A549 (cell line): ENCODE measurements at regions not wholly inside any gene's neighbourhood (a gene's known extent, or its start where the extent isn't known, plus 50 kb on each side); places are given as distances from the start of the nearest gene placed in this dataset.

Experiments used
- ATAC-seq, 2 experiments: fragments of 200-7000 bp in 1 of 2; fragments of >200 bp in 1 of 2; cut with Nextera tagmentation in 1 of 2; cut with Tn5 transposase in 1 of 2; 3 replicates each; pipeline versions ENCODE4 v1.8.0 to v1.9.1; 2018 to 2020; ENCODE audit warnings: mild to moderate bottlenecking in 1 of 2, moderate library complexity in 1 of 2
- CTCF ChIA-PET: fragments of 300-600 bp; sonication (Branson Sonifier 250); formaldehyde crosslinking; extraction: SDS; loops from one replicate; lab custom pipeline; 2021; ENCODE audit warnings: antibody characterized with exemption, inconsistent platforms; lab: Yijun Ruan, JAX
- POLR2A ChIA-PET: fragments of 350-600 bp; formaldehyde crosslinking; extraction: SDS; loops from one replicate; lab custom pipeline; 2021; ENCODE audit warnings: antibody characterized with exemption, inconsistent platforms; lab: Yijun Ruan, JAX
- DNase-seq, 2 experiments: peaks; one replicate each; pipeline versions ENCODE4 v3.0.0 to v3.0.0-alpha.2; 2011 to 2016; ENCODE audit warnings: low read depth in 1 of 2, low spot score in 1 of 2
- FAIRE-seq: peaks from 2 replicates; lab custom pipeline; 2011; peaks lifted over from hg19 to GRCh38; lab: Jason Lieb, UNC
- H3K27ac ChIP-seq, 2 experiments: fragments of >200 bp; sonication (Bioruptor Twin); formaldehyde crosslinking; 3 replicates each; pipeline ENCODE4 v1.5.1; 2016 to 2017
- H3K4me1 ChIP-seq: fragments of >200 bp; sonication (Bioruptor Twin); formaldehyde crosslinking; 3 replicates; pipeline ENCODE4 v1.6.1; 2016
- H3K4me2 ChIP-seq: fragments of >200 bp; sonication (Bioruptor Twin); formaldehyde crosslinking; 3 replicates; pipeline ENCODE4 v1.6.1; 2016
- H3K4me3 ChIP-seq: fragments of >200 bp; sonication (Bioruptor Twin); formaldehyde crosslinking; 3 replicates; pipeline ENCODE4 v1.5.1; 2016
- H3K9me3 ChIP-seq: fragments of >200 bp; sonication (Bioruptor Twin); formaldehyde crosslinking; 3 replicates; pipeline ENCODE4 v1.6.1; 2016
- BHLHE40 ChIP-seq: IDR thresholded peaks from 2 replicates; pipeline ENCODE4 v1.6.1; 2012; ENCODE audit warnings: low read depth, low read length, inconsistent platforms
- CBX2 ChIP-seq: fragments of 200-600 bp; sonication (generic); IDR thresholded peaks from 2 replicates; pipeline ENCODE4 v1.6.1; 2016; ENCODE audit warnings: low read depth, mild to moderate bottlenecking, borderline replicate concordance
- CBX8 ChIP-seq: fragments of 200-600 bp; sonication (generic); IDR thresholded peaks from 2 replicates; pipeline ENCODE4 v1.6.1; 2016
- CEBPB ChIP-seq, 2 experiments: fragments of >200 bp in 1 of 2; sonication (Bioruptor Twin) in 1 of 2; formaldehyde crosslinking in 1 of 2; IDR thresholded peaks; 2 replicates each; pipeline ENCODE4 v1.6.1; 2012 to 2016
- CHD4 ChIP-seq: fragments of 200-600 bp; sonication (generic); IDR thresholded peaks from 2 replicates; pipeline ENCODE4 v1.6.1; 2016; ENCODE audit warnings: antibody characterized with exemption, mild to moderate bottlenecking, borderline replicate concordance
- CTCF ChIP-seq: fragments of >200 bp; sonication (Bioruptor Twin); formaldehyde crosslinking; IDR thresholded peaks from 3 replicates; pipeline ENCODE4 v1.5.1; 2016
- EHMT2 ChIP-seq: fragments of 200-600 bp; sonication (generic); IDR thresholded peaks from 2 replicates; pipeline ENCODE4 v1.6.1; 2016; ENCODE audit warnings: antibody characterized with exemption, low read depth, mild to moderate bottlenecking, moderate library complexity
- ELK1 ChIP-seq: fragments of 150-350 bp; IDR thresholded peaks from 2 replicates; pipeline ENCODE4 v1.6.1; 2014; ENCODE audit warnings: low read depth, mild to moderate bottlenecking, low read length
- EP300 ChIP-seq, 2 experiments: fragments of >200 bp; sonication (Bioruptor Twin); formaldehyde crosslinking; IDR thresholded peaks; 2 replicates in 1 of 2; 3 replicates in 1 of 2; pipeline ENCODE4 v1.6.1; 2016 to 2017
- FOSB ChIP-seq: fragments of 250-450 bp; sonication (Bioruptor Pico); IDR thresholded peaks from 2 replicates; pipeline ENCODE4 v1.5.0; 2020; ENCODE audit warnings: mild to moderate bottlenecking, moderate library complexity
- FOXS1 ChIP-seq: fragments of 250-450 bp; sonication (Bioruptor Pico); IDR thresholded peaks from 2 replicates; pipeline ENCODE4 v1.5.0; 2020; ENCODE audit warnings: mild to moderate bottlenecking, moderate library complexity
- HMGXB4 ChIP-seq: fragments of 250-450 bp; sonication (Bioruptor Pico); IDR thresholded peaks from 2 replicates; pipeline ENCODE4 v1.5.0; 2021; ENCODE audit warnings: mild to moderate bottlenecking, moderate library complexity, borderline replicate concordance
- HOXA7 ChIP-seq: fragments of 250-450 bp; sonication (Bioruptor Pico); IDR thresholded peaks from 2 replicates; pipeline ENCODE4 v1.5.0; 2020; ENCODE audit warnings: mild to moderate bottlenecking, moderate library complexity
- HOXB13 ChIP-seq: fragments of 250-450 bp; sonication (Bioruptor Pico); IDR thresholded peaks from 2 replicates; pipeline ENCODE4 v1.5.0; 2020; ENCODE audit warnings: low read depth, mild to moderate bottlenecking, moderate library complexity
- HOXB5 ChIP-seq: fragments of 250-450 bp; sonication (Bioruptor Pico); IDR thresholded peaks from 2 replicates; pipeline ENCODE4 v1.5.0; 2020; ENCODE audit warnings: mild to moderate bottlenecking, moderate library complexity
- JUN ChIP-seq, 2 experiments: fragments of >200 bp; sonication (Bioruptor Twin); formaldehyde crosslinking; IDR thresholded peaks; 2 replicates in 1 of 2; 3 replicates in 1 of 2; pipeline ENCODE4 v1.6.1; 2016 to 2017
- JUNB ChIP-seq: fragments of >200 bp; sonication (Bioruptor Twin); formaldehyde crosslinking; IDR thresholded peaks from 2 replicates; pipeline ENCODE4 v1.6.1; 2016
- KDM5A ChIP-seq: fragments of 200-600 bp; sonication (generic); IDR thresholded peaks from 2 replicates; pipeline ENCODE4 v1.6.1; 2016; ENCODE audit warnings: antibody characterized with exemption, mild to moderate bottlenecking
- MAFK ChIP-seq: fragments of 450-650 bp; IDR thresholded peaks from 2 replicates; pipeline ENCODE4 v1.6.1; 2014; ENCODE audit not compliant: partially characterized antibody
- POLR2A ChIP-seq: IDR thresholded peaks from 2 replicates; pipeline ENCODE4 v1.6.1; 2012; ENCODE audit warnings: mild to moderate bottlenecking, low read length
- RAD21 ChIP-seq, 2 experiments: fragments of >200 bp in 1 of 2; sonication (Bioruptor Twin) in 1 of 2; formaldehyde crosslinking in 1 of 2; IDR thresholded peaks in 1 of 2; conservative IDR thresholded peaks in 1 of 2; 2 replicates in 1 of 2; 3 replicates in 1 of 2; pipeline ENCODE4 v1.6.1; 2012 to 2018; ENCODE audit warnings: inconsistent platforms in 1 of 2
- RCOR1 ChIP-seq: fragments of 150-350 bp; IDR thresholded peaks from 2 replicates; pipeline ENCODE4 v1.6.1; 2014; ENCODE audit warnings: antibody characterized with exemption, low read length, low read depth
- RFX5 ChIP-seq: fragments of 450-650 bp; IDR thresholded peaks from 2 replicates; pipeline ENCODE4 v1.7.1; 2014; ENCODE audit warnings: antibody characterized with exemption, mild to moderate bottlenecking, moderate library complexity
- RNF2 ChIP-seq: fragments of 200-600 bp; sonication (generic); IDR thresholded peaks from 2 replicates; pipeline ENCODE4 v1.6.1; 2016; ENCODE audit warnings: low read depth, mild to moderate bottlenecking, antibody characterized with exemption, moderate library complexity, borderline replicate concordance
- ZC3H11A ChIP-seq: fragments of 450-650 bp; IDR thresholded peaks from 2 replicates; pipeline ENCODE4 v1.6.1; 2014; ENCODE audit warnings: antibody characterized with exemption, mild to moderate bottlenecking
- ZFP36 ChIP-seq: fragments of 450-650 bp; IDR thresholded peaks from 2 replicates; pipeline ENCODE4 v1.6.1; 2014; ENCODE audit warnings: borderline replicate concordance; ENCODE audit not compliant: partially characterized antibody
- ZSCAN20 ChIP-seq: fragments of 250-450 bp; sonication (Bioruptor Pico); IDR thresholded peaks from 2 replicates; pipeline ENCODE4 v1.8.0; 2022; ENCODE audit warnings: mild to moderate bottlenecking, moderate library complexity
- WGBS: methylation state at CpG from one replicate; pipeline ENCODE4 v1.1.6; 2017; ENCODE audit errors: missing lambda C conversion rate; 5-methylcytosine and 5-hydroxymethylcytosine counted together

GRCh38 chr1:117710710-117711109 is 104.9 kb downstream of the TENT5C start:
- POLR2A ChIA-PET: no interaction called here
- H3K4me2 ChIP-seq: no peak overlapping the region
- ATAC-seq: 0 out of 6 replicates have a peak, but pooled peaks of 1 of the 2 experiments have one; percentile 30
- TF ChIP-seq CBX2 (no peak), MAFK (no peak), BHLHE40 (no peak), HOXB13 (no peak), ZSCAN20 (CRISPR knock-in tag) (no peak), POLR2A (no peak), FOXS1 (CRISPR knock-in tag) (no peak), RFX5 (no peak), CTCF (0 out of 3 replicates have a peak, but pooled peaks have one; percentile 14), JUNB (no peak), RAD21 (conservative IDR thresholded peaks at IDR 0.05 in 1 of 2, IDR thresholded peaks at IDR 0.05 in 1 of 2) (peak in 1 of 2 experiments; percentile 36; a peak in 2 of 5 replicates)
- TF ChIP-seq, all 56 proteins: peak for 2
- 51% methylated on average over 8 of the region's 8 CpGs for WGBS
- H3K9me3 ChIP-seq: no peaks in the 10 kb centered on the region
- DNase-seq: no peak
- no peak overlapping the region for H3K27ac ChIP-seq
- no peaks in the 10 kb centered on the region for H3K4me1 ChIP-seq
- FAIRE-seq: no peak
- CTCF ChIA-PET: interaction anchor here (0.9 to 1.3 kb wide), 6 partner anchors 43 to 185 kb away, joined by 3 to 7 read pairs (median 3); no protein-coding TSS in a partner anchor
- no peak overlapping the region for H3K4me3 ChIP-seq

GRCh38 chr1:117712621-117713020 is 106.8 kb downstream of the TENT5C start:
- no peak overlapping the region for H3K4me3 ChIP-seq
- no peak overlapping the region for H3K4me2 ChIP-seq
- no peaks in the 10 kb centered on the region for H3K9me3 ChIP-seq
- no peak overlapping the region for H3K27ac ChIP-seq
- 62% methylated on average over 2 of the region's 2 CpGs for WGBS
- no peaks in the 10 kb centered on the region for H3K4me1 ChIP-seq
- DNase-seq (no peak), ATAC-seq (no peak), FAIRE-seq (no peak)
- TF ChIP-seq HOXA7 (CRISPR knock-in tag) (no peak), CHD4 (no peak), ELK1 (no peak), FOSB (no peak), RNF2 (no peak), ZC3H11A (no peak), CBX8 (no peak), ZFP36 (no peak), CEBPB (IDR thresholded peaks at IDR 0.05) (no peak), EHMT2 (no peak), KDM5A (no peak), EP300 (IDR thresholded peaks at IDR 0.05) (no peak), RCOR1 (no peak), HMGXB4 (no peak), CBX2 (no peak), JUN (IDR thresholded peaks at IDR 0.05) (no peak), HOXB13 (no peak), HOXB5 (CRISPR knock-in tag) (no peak)
- POLR2A ChIA-PET: no interaction called here
- CTCF ChIA-PET: interaction anchor here (1.5 kb wide), 1 partner anchor 41 kb away, joined by 3 read pairs; no protein-coding TSS in a partner anchor
